Testis (tissue), 2 donors: ENCODE measurements at regions not wholly inside any gene's neighbourhood (a gene's known extent, or its start where the extent isn't known, plus 50 kb on each side); places are given as distances from the start of the nearest gene placed in this dataset.

Experiments
- POLR2A ChIP-seq: fragments of 450-650 bp; IDR thresholded peaks from one replicate; pipeline ENCODE4 v1.6.1; 2017; ENCODE audit warnings: antibody characterized with exemption, mild to moderate bottlenecking, moderate library complexity
- TF ChIP-seq, protein P1 (sequence below), 3 experiments: fragments of 450-650 bp in 2 of 3; fragments of 200-600 bp in 1 of 3; sonication (generic) in 1 of 3; IDR thresholded peaks; one replicate each; pipeline ENCODE4 v1.5.1; 2016 to 2019; ENCODE audit warnings: antibody characterized with exemption in 3 of 3, mild to moderate bottlenecking in 2 of 3, moderate library complexity in 1 of 3

DNA sequence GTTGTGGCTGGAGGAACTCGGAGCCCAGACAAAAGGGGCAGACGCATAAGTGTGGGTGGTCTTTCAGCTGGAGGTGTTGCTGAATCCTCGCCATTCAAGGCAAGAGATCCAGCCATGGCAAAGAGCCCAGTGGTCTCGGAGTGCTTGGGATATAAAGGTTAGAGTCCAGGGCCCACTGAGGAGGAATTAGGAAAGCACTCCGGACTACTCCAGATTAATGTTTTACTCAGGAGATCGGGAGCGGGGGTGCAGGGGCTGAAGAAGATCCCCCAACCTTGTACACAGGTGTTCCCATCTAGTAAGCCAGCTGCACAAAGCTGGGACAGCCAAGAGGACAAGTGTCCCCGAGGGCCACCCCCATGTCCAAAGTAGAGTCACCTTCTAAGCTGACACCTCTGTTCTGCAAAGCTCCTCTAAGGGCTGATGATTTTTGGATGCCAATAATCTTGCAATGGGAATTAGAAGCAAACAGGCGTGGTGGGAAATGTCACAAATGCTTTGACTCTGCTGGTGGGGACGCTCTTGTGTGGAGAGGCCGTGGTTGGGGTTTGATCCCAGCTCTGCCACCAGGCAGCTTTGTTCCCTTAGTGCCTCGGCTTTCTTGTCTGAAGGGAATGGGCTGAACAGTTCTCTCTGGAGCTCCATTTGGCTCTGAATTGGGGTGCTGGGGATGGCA, 194.3 kb upstream of the SOX1 start:
- TF ChIP-seq, protein P1, sequence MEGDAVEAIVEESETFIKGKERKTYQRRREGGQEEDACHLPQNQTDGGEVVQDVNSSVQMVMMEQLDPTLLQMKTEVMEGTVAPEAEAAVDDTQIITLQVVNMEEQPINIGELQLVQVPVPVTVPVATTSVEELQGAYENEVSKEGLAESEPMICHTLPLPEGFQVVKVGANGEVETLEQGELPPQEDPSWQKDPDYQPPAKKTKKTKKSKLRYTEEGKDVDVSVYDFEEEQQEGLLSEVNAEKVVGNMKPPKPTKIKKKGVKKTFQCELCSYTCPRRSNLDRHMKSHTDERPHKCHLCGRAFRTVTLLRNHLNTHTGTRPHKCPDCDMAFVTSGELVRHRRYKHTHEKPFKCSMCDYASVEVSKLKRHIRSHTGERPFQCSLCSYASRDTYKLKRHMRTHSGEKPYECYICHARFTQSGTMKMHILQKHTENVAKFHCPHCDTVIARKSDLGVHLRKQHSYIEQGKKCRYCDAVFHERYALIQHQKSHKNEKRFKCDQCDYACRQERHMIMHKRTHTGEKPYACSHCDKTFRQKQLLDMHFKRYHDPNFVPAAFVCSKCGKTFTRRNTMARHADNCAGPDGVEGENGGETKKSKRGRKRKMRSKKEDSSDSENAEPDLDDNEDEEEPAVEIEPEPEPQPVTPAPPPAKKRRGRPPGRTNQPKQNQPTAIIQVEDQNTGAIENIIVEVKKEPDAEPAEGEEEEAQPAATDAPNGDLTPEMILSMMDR (IDR thresholded peaks at IDR 0.05) = no peak
- TF ChIP-seq POLR2A = no peak
